ENCODE measurements at regions not wholly inside any gene's neighbourhood (a gene's known extent, or its start where the extent isn't known, plus 50 kb on each side); places are given as distances from the start of the nearest gene placed in this dataset.

- TF ChIP-seq PRRX2 (CRISPR knock-in tag; IDR thresholded peaks at IDR 0.05) (no peak), ZNF671 (CRISPR knock-in tag; IDR thresholded peaks at IDR 0.05) (no peak), FOXJ3 (CRISPR knock-in tag; IDR thresholded peaks at IDR 0.05; ENCODE audit: borderline replicate concordance) (no peak)
Observed at GRCh38 chr18:24662412-24662821, 202.0 kb downstream of the HRH4 start (continued).

- ATAC-seq: no peak
- H3K36me3 Mint-ChIP-seq: no peaks in the 10 kb centered on the region
- no peak overlapping the region for H3K27ac Mint-ChIP-seq
- H3K9me3 Mint-ChIP-seq: peaks cover 3% of the 10 kb centered on the region; the same call in 1 of the 2 replicates
- CTCF ChIA-PET: interaction anchor here (0.6 to 1.8 kb wide), 5 partner anchors 8 to 126 kb away, joined by 3 to 7 read pairs (median 4); no protein-coding TSS in a partner anchor
- no peak for TF ChIP-seq ZBTB43 (CRISPR knock-in tag; IDR thresholded peaks at IDR 0.05)
- no peaks in the 10 kb centered on the region for H3K27me3 Mint-ChIP-seq (ENCODE audit: low read depth)
- POLR2A ChIA-PET: no interaction called here
- H3K4me3 Mint-ChIP-seq: no peak overlapping the region
- no peak for DNase-seq (ENCODE audit: low spot score)
- H3K4me1 Mint-ChIP-seq: no peaks in the 10 kb centered on the region
Observed at GRCh38 chr18:24663026-24663425, 202.6 kb downstream of the HRH4 start.

GRCh38 chr18:24669015-24669414 is 208.6 kb downstream of the HRH4 start:
- ATAC-seq (no peak), DNase-seq (ENCODE audit: low spot score) (no peak)
- ChIA-PET CTCF (interaction anchor here (1.4 kb wide), 1 partner anchor 72 kb away, joined by 3 read pairs; no protein-coding TSS in a partner anchor), POLR2A (no interaction called here)
- no peak for TF ChIP-seq ZNF512 (CRISPR knock-in tag; IDR thresholded peaks at IDR 0.05; ENCODE audit: borderline replicate concordance)
- TF ChIP-seq ZBTB43 (CRISPR knock-in tag; IDR thresholded peaks at IDR 0.05): no peak
- TF ChIP-seq OVOL2 (CRISPR knock-in tag; IDR thresholded peaks at IDR 0.05; ENCODE audit: borderline replicate concordance): no peak
- no peak for TF ChIP-seq USF1 (CRISPR knock-in tag; IDR thresholded peaks at IDR 0.05)
- no peak for TF ChIP-seq AR (CRISPR knock-in tag; IDR thresholded peaks at IDR 0.05)
- no peak for TF ChIP-seq EMX1 (CRISPR knock-in tag; IDR thresholded peaks at IDR 0.05)
- no peak for TF ChIP-seq RORB (CRISPR knock-in tag; IDR thresholded peaks at IDR 0.05)
- no peak for TF ChIP-seq TCF7 (CRISPR knock-in tag; IDR thresholded peaks at IDR 0.05; ENCODE audit: low read depth)
- TF ChIP-seq ATF1 (CRISPR knock-in tag; IDR thresholded peaks at IDR 0.05): no peak
- TF ChIP-seq PRRX2 (CRISPR knock-in tag; IDR thresholded peaks at IDR 0.05): no peak
- no peak for TF ChIP-seq ZNF423 (CRISPR knock-in tag; IDR thresholded peaks at IDR 0.05)
- no peak for TF ChIP-seq CBFB (CRISPR knock-in tag; IDR thresholded peaks at IDR 0.05; ENCODE audit: low read depth)
- TF ChIP-seq ATF6 (CRISPR knock-in tag; IDR thresholded peaks at IDR 0.05): no peak
- no peak for TF ChIP-seq NFATC4 (CRISPR knock-in tag; IDR thresholded peaks at IDR 0.05)
- no peak for TF ChIP-seq JAZF1 (CRISPR knock-in tag; IDR thresholded peaks at IDR 0.05)
- Mint-ChIP-seq H3K4me3 (no peak overlapping the region), H3K27ac (no peak overlapping the region), H3K4me1 (no peaks in the 10 kb centered on the region), H3K9me3 (peaks cover 3% of the 10 kb centered on the region; the same call in 1 of the 2 replicates), H3K36me3 (no peaks in the 10 kb centered on the region), H3K27me3 (ENCODE audit: low read depth) (no peaks in the 10 kb centered on the region)

Data from WTC11 (cell line).